Neutrophil (primary cell): ENCODE measurements at regions not wholly inside any gene's neighbourhood (a gene's known extent, or its start where the extent isn't known, plus 50 kb on each side); places are given as distances from the start of the nearest gene placed in this dataset.

Source experiments
- H3K27ac ChIP-seq: fragments of 200-600 bp; sonication (generic); 2 replicates; pipeline ENCODE4 v1.5.1; 2016; ENCODE audit warnings: mild to moderate bottlenecking, moderate library complexity
- H3K27me3 ChIP-seq: fragments of 200-600 bp; sonication (generic); 2 replicates; pipeline ENCODE4 v1.6.0; 2016; ENCODE audit warnings: mild to moderate bottlenecking
- H3K36me3 ChIP-seq: fragments of 200-600 bp; sonication (generic); 2 replicates; pipeline ENCODE4 v1.5.1; 2017
- H3K4me1 ChIP-seq, 2 experiments: fragments of 200-600 bp in 1 of 2; sonication (generic) in 1 of 2; 1 replicate in 1 of 2; 2 replicates in 1 of 2; pipeline versions ENCODE4 v1.5.1 to v1.6.1; 2013 to 2016; ENCODE audit warnings: low read depth in 1 of 2, low read length in 1 of 2, mild to moderate bottlenecking in 1 of 2, moderate library complexity in 1 of 2; ENCODE audit not compliant: control insufficient read depth in 1 of 2, insufficient read depth in 1 of 2
- H3K4me3 ChIP-seq, 2 experiments: fragments of 200-600 bp in 1 of 2; sonication (generic) in 1 of 2; 1 replicate in 1 of 2; 2 replicates in 1 of 2; pipeline ENCODE4 v1.5.1; 2013 to 2016; ENCODE audit warnings: low read depth in 1 of 2, low read length in 1 of 2, mild to moderate bottlenecking in 1 of 2, moderate library complexity in 1 of 2
- H3K9me3 ChIP-seq: fragments of 200-600 bp; sonication (generic); 2 replicates; pipeline ENCODE4 v1.5.1; 2016
- TF ChIP-seq, protein P1 (sequence below): fragments of 200-600 bp; sonication (generic); IDR thresholded peaks from 2 replicates; pipeline ENCODE4 v1.5.1; 2016; ENCODE audit warnings: antibody characterized with exemption

DNA sequence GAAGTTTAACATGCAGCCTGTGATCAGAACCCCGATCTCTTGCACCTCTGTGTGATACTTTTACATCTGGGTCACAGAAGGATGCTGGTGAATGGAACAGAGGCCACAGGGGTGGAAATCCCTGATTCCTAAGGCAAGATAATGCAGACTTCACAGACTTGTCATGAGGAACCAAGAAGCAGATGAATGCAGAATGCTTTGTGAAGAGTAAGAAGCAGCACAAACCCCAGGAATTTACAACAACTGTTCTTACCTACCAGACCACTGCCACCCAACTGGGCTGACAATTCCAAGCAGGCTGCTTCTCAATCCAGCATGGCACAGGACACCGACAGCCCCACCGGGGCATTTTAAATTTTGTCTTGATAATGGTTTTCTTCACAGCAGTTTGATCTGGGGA is 113.2 kb upstream of the CD93 start:
- no peaks in the 10 kb centered on the region for H3K9me3 ChIP-seq
- no peak overlapping the region for H3K4me3 ChIP-seq
- peaks cover 28% of the 10 kb centered on the region for H3K27me3 ChIP-seq
- H3K27ac ChIP-seq, result no peak overlapping the region
- no peaks in the 10 kb centered on the region for H3K36me3 ChIP-seq
- H3K4me1 ChIP-seq, result peaks cover 13% of the 10 kb centered on the region in 2 experiments
- TF ChIP-seq, protein P1, sequence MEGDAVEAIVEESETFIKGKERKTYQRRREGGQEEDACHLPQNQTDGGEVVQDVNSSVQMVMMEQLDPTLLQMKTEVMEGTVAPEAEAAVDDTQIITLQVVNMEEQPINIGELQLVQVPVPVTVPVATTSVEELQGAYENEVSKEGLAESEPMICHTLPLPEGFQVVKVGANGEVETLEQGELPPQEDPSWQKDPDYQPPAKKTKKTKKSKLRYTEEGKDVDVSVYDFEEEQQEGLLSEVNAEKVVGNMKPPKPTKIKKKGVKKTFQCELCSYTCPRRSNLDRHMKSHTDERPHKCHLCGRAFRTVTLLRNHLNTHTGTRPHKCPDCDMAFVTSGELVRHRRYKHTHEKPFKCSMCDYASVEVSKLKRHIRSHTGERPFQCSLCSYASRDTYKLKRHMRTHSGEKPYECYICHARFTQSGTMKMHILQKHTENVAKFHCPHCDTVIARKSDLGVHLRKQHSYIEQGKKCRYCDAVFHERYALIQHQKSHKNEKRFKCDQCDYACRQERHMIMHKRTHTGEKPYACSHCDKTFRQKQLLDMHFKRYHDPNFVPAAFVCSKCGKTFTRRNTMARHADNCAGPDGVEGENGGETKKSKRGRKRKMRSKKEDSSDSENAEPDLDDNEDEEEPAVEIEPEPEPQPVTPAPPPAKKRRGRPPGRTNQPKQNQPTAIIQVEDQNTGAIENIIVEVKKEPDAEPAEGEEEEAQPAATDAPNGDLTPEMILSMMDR, result no peak

DNA sequence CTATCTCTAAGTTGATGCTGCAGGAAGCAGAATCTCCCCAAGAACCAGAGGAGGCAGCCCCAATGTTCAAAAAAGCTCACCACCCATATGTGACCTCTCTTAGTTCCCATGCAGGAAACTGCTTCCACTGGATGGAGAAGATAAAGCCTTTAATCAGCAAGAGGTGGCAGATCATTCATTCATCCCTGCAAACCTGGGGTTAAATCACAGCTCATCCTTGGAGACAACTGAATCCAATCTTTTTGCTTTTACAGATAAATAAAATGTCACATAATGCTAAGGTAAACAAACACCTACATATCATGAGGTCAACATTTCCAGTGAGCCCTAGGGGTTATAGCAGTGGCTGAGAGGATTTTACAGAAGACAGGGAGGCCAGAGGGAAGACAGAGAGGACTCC is 112.7 kb upstream of the CD93 start:
- TF ChIP-seq, protein P1, result no peak
- Histone ChIP-seq H3K4me1 (peaks cover 18 to 19% of the 10 kb centered on the region in 2 experiments), H3K36me3 (no peaks in the 10 kb centered on the region), H3K9me3 (no peaks in the 10 kb centered on the region), H3K27me3 (peaks cover 28% of the 10 kb centered on the region), H3K27ac (no peak overlapping the region), H3K4me3 (no peak overlapping the region)

DNA sequence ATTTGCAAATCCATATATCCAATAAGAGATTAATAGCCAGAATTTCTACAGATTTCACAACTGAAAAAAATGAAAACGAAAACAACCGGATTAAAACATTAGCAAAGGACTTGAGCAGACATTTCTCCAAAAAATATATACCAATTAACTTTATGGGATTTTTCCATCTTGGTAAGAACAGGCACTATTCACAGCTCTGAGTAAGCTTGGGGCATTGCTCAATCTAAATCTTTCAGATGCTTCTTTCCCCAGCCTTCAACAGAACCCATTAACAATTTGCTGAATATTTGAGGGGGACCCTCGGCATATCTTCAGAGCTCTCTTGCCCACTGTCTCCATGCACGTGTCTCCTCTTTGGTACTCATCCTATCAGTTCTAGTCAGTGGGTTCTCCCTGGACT is 111.7 kb upstream of the CD93 start:
- Histone ChIP-seq H3K4me3 (no peak overlapping the region), H3K4me1 (peaks cover 20 to 21% of the 10 kb centered on the region in 2 experiments), H3K36me3 (no peaks in the 10 kb centered on the region), H3K27me3 (peaks cover 28% of the 10 kb centered on the region), H3K27ac (no peak overlapping the region), H3K9me3 (no peaks in the 10 kb centered on the region)
- TF ChIP-seq, protein P1, result no peak

DNA sequence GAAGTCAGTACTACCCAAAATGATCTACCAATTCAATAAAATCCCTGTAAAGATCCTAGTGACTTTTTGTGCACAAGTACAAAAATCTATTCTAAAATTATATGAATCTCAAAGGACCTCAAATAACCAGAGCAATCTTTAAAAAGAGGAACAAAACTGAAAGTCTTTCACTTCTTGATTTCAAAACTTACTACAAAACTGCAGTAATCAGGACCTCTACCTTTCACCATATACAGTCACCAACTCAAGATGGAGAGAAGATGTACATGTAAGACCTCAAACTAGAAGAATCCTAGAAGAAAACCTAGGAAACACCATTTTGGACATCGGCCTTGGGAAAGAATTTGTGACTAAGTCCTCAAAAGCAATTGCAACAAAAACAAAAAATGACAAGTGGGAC is 109.5 kb upstream of the CD93 start:
- H3K4me3 ChIP-seq, result no peak overlapping the region
- TF ChIP-seq, protein P1, result no peak

DNA sequence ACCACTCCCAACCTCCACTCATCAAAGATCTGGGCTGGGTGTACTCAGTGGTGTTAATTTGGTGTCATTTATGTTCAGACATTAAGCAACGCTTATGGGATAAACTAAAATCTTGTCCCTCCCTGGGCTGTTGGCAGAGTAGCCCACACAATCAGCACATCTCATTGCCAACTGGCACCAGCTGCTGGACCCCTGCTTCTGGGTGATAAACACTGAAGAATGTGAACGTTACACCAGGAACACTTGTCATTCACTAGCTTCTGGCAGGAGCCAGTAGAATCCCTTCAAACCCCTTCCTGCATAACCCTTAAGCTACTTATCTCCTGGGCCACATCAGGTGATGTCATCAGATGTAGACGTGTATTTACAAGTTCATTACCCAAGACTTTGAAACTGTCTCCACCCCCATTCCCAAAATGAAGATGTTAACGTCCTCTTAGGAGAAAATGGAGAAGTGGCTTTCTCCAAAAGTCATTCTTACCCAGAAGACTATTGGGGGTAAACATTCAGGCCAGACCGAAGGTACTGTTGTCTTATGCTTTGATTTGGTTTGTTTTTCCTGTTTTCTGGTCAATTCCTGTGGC is 107.8 kb upstream of the CD93 start:
- peaks cover 11% of the 10 kb centered on the region for H3K27me3 ChIP-seq
- H3K27ac ChIP-seq, result peak overlapping the region; percentile 26
- no peak overlapping the region for H3K4me3 ChIP-seq
- peaks cover 20 to 21% of the 10 kb centered on the region in 2 experiments for H3K4me1 ChIP-seq
- TF ChIP-seq, protein P1, result no peak
- no peaks in the 10 kb centered on the region for H3K9me3 ChIP-seq
- no peaks in the 10 kb centered on the region for H3K36me3 ChIP-seq

More for the DNA sequence above, 109.5 kb upstream of the CD93 start:
- H3K9me3 ChIP-seq, result no peaks in the 10 kb centered on the region
- H3K27ac ChIP-seq, result peak overlapping the region; percentile 67
- no peaks in the 10 kb centered on the region for H3K36me3 ChIP-seq
- H3K4me1 ChIP-seq, result peaks cover 20 to 21% of the 10 kb centered on the region in 2 experiments
- peaks cover 21% of the 10 kb centered on the region for H3K27me3 ChIP-seq
